ENCODE measurements at regions not wholly inside any gene's neighbourhood (a gene's known extent, or its start where the extent isn't known, plus 50 kb on each side); places are given as distances from the start of the nearest gene placed in this dataset.

DNA sequence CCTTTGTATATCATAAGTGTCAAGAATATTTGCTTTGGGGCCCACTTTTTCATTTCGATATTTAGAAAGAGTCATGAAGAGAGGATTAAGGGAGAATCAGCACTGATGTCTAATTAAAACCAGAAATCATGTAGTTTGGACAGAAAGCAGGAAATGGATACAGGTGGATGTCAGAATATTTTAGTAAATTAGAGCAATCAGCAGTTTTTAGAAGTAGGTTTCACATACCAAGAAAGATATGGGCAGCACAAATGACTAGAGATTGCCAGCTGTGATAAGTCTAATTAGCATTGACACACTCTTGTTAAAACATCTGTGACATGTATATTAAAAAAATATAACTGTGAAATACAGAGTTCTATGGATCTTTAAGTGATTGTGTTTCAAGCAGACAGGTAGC is 180.8 kb upstream of the POM121L12 start:
- H3K9me3 ChIP-seq (ENCODE audit: control insufficient read depth, insufficient read depth, low read depth, low read length), result no peaks in the 10 kb centered on the region
- H3K4me1 ChIP-seq (ENCODE audit: control insufficient read depth, insufficient read depth, low read length), result no peaks in the 10 kb centered on the region
- no peaks in the 10 kb centered on the region for H3K36me3 ChIP-seq (ENCODE audit: control insufficient read depth in 2 of 2, insufficient read depth in 1 of 2, low read length in 2 of 2)
- POLR2A ChIA-PET, result no interaction called here
- no peak overlapping the region for H3K27ac ChIP-seq (ENCODE audit: extremely low read depth, low read depth, low read length)
- no peak for TF ChIP-seq ZNF121 (tag by site-specific recombination; IDR thresholded peaks at IDR 0.05)
- no peak for TF ChIP-seq BCL11B (tag by site-specific recombination; IDR thresholded peaks at IDR 0.05; ENCODE audit: low read depth)
- TF ChIP-seq, protein P1, sequence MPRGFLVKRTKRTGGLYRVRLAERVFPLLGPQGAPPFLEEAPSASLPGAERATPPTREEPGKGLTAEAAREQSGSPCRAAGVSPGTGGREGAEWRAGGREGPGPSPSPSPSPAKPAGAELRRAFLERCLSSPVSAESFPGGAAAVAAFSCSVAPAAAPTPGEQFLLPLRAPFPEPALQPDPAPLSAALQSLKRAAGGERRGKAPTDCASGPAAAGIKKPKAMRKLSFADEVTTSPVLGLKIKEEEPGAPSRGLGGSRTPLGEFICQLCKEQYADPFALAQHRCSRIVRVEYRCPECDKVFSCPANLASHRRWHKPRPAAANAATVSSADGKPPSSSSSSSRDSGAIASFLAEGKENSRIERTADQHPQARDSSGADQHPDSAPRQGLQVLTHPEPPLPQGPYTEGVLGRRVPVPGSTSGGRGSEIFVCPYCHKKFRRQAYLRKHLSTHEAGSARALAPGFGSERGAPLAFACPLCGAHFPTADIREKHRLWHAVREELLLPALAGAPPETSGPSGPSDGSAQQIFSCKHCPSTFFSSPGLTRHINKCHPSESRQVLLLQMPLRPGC (tag by site-specific recombination; IDR thresholded peaks at IDR 0.05), result no peak
- TF ChIP-seq, protein P2, sequence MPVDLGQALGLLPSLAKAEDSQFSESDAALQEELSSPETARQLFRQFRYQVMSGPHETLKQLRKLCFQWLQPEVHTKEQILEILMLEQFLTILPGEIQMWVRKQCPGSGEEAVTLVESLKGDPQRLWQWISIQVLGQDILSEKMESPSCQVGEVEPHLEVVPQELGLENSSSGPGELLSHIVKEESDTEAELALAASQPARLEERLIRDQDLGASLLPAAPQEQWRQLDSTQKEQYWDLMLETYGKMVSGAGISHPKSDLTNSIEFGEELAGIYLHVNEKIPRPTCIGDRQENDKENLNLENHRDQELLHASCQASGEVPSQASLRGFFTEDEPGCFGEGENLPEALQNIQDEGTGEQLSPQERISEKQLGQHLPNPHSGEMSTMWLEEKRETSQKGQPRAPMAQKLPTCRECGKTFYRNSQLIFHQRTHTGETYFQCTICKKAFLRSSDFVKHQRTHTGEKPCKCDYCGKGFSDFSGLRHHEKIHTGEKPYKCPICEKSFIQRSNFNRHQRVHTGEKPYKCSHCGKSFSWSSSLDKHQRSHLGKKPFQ (tag by site-specific recombination; IDR thresholded peaks at IDR 0.05), result no peak
- no peak for TF ChIP-seq GFI1B (tag by site-specific recombination; IDR thresholded peaks at IDR 0.05)
- TF ChIP-seq SETDB1 (IDR thresholded peaks at IDR 0.05; ENCODE audit: insufficient read length, low read length), result no peak
- TF ChIP-seq ZNF76 (tag by site-specific recombination; IDR thresholded peaks at IDR 0.05; ENCODE audit: borderline replicate concordance, low read depth), result no peak
- TF ChIP-seq, protein P3, sequence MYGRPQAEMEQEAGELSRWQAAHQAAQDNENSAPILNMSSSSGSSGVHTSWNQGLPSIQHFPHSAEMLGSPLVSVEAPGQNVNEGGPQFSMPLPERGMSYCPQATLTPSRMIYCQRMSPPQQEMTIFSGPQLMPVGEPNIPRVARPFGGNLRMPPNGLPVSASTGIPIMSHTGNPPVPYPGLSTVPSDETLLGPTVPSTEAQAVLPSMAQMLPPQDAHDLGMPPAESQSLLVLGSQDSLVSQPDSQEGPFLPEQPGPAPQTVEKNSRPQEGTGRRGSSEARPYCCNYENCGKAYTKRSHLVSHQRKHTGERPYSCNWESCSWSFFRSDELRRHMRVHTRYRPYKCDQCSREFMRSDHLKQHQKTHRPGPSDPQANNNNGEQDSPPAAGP (tag by site-specific recombination; IDR thresholded peaks at IDR 0.05), result no peak
- TF ChIP-seq ZFP41 (tag by site-specific recombination; IDR thresholded peaks at IDR 0.05; ENCODE audit: borderline replicate concordance), result no peak
- no peak for TF ChIP-seq TCF7L2 (IDR thresholded peaks at IDR 0.05; ENCODE audit: borderline replicate concordance, low read depth, low read length)
- TF ChIP-seq ZNF146 (tag by site-specific recombination; IDR thresholded peaks at IDR 0.05), result no peak
- TF ChIP-seq ZNF596 (tag by site-specific recombination; IDR thresholded peaks at IDR 0.05), result no peak
- no peak for TF ChIP-seq ZNF138 (tag by site-specific recombination; IDR thresholded peaks at IDR 0.05; ENCODE audit: borderline replicate concordance)
- TF ChIP-seq ZBTB21 (tag by site-specific recombination; IDR thresholded peaks at IDR 0.05), result no peak
- TF ChIP-seq ZSCAN16 (tag by site-specific recombination; IDR thresholded peaks at IDR 0.05), result no peak
- TF ChIP-seq, protein P4, sequence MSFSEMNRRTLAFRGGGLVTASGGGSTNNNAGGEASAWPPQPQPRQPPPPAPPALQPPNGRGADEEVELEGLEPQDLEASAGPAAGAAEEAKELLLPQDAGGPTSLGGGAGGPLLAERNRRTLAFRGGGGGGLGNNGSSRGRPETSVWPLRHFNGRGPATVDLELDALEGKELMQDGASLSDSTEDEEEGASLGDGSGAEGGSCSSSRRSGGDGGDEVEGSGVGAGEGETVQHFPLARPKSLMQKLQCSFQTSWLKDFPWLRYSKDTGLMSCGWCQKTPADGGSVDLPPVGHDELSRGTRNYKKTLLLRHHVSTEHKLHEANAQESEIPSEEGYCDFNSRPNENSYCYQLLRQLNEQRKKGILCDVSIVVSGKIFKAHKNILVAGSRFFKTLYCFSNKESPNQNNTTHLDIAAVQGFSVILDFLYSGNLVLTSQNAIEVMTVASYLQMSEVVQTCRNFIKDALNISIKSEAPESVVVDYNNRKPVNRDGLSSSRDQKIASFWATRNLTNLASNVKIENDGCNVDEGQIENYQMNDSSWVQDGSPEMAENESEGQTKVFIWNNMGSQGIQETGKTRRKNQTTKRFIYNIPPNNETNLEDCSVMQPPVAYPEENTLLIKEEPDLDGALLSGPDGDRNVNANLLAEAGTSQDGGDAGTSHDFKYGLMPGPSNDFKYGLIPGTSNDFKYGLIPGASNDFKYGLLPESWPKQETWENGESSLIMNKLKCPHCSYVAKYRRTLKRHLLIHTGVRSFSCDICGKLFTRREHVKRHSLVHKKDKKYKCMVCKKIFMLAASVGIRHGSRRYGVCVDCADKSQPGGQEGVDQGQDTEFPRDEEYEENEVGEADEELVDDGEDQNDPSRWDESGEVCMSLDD (tag by site-specific recombination; IDR thresholded peaks at IDR 0.05), result no peak
- no peak for TF ChIP-seq KLF9 (tag by site-specific recombination; IDR thresholded peaks at IDR 0.05; ENCODE audit: low read depth)
- TF ChIP-seq ZNF24 (tag by site-specific recombination; IDR thresholded peaks at IDR 0.05), result no peak
- no peak for TF ChIP-seq ZFP69B (tag by site-specific recombination; IDR thresholded peaks at IDR 0.05)
- no peak overlapping the region for H3K4me3 ChIP-seq (ENCODE audit: low read depth, low read length)
- CTCF ChIA-PET, result no interaction called here

DNA sequence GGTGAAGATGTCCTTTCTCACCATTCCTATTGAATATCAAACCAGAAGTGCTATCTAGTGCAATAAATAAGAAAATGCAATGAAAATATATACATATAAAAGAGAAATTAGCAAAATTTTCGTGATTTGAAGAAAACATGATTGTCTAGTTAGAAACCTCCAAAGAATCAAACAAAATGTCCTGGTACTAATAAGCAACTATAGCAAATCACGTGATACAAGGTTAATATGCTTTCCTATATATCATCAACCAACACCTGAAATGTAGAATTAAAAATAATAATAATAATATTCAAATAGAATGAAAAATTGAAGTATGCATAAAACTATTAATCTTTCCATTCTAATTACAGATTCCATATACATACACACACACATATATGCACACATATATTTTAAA is 183.9 kb upstream of the POM121L12 start:
- Histone ChIP-seq H3K27ac (ENCODE audit: extremely low read depth, low read depth, low read length) (no peak overlapping the region), H3K4me3 (ENCODE audit: low read depth, low read length) (no peak overlapping the region), H3K4me1 (ENCODE audit: control insufficient read depth, insufficient read depth, low read length) (no peaks in the 10 kb centered on the region), H3K9me3 (ENCODE audit: control insufficient read depth, insufficient read depth, low read depth, low read length) (no peaks in the 10 kb centered on the region), H3K36me3 (ENCODE audit: control insufficient read depth in 2 of 2, insufficient read depth in 1 of 2, low read length in 2 of 2) (no peaks in the 10 kb centered on the region)
- POLR2A ChIA-PET, result no interaction called here
- no peak for TF ChIP-seq ZNF514 (tag by site-specific recombination; IDR thresholded peaks at IDR 0.05)
- no peak for TF ChIP-seq KLF1 (tag by site-specific recombination; IDR thresholded peaks at IDR 0.05)
- no peak for TF ChIP-seq GLIS2 (tag by site-specific recombination; IDR thresholded peaks at IDR 0.05)
- no peak for TF ChIP-seq PRDM1 (tag by site-specific recombination; IDR thresholded peaks at IDR 0.05)
- TF ChIP-seq ZNF596 (tag by site-specific recombination; IDR thresholded peaks at IDR 0.05), result no peak
- TF ChIP-seq, protein P5, sequence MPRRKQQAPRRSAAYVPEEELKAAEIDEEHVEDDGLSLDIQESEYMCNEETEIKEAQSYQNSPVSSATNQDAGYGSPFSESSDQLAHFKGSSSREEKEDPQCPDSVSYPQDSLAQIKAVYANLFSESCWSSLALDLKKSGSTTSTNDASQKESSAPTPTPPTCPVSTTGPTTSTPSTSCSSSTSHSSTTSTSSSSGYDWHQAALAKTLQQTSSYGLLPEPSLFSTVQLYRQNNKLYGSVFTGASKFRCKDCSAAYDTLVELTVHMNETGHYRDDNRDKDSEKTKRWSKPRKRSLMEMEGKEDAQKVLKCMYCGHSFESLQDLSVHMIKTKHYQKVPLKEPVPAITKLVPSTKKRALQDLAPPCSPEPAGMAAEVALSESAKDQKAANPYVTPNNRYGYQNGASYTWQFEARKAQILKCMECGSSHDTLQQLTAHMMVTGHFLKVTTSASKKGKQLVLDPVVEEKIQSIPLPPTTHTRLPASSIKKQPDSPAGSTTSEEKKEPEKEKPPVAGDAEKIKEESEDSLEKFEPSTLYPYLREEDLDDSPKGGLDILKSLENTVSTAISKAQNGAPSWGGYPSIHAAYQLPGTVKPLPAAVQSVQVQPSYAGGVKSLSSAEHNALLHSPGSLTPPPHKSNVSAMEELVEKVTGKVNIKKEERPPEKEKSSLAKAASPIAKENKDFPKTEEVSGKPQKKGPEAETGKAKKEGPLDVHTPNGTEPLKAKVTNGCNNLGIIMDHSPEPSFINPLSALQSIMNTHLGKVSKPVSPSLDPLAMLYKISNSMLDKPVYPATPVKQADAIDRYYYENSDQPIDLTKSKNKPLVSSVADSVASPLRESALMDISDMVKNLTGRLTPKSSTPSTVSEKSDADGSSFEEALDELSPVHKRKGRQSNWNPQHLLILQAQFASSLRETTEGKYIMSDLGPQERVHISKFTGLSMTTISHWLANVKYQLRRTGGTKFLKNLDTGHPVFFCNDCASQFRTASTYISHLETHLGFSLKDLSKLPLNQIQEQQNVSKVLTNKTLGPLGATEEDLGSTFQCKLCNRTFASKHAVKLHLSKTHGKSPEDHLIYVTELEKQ (tag by site-specific recombination; IDR thresholded peaks at IDR 0.05; ENCODE audit: borderline replicate concordance), result no peak
- no peak for TF ChIP-seq FEZF1 (tag by site-specific recombination; IDR thresholded peaks at IDR 0.05)
- TF ChIP-seq SCRT1 (tag by site-specific recombination; IDR thresholded peaks at IDR 0.05; ENCODE audit: borderline replicate concordance), result no peak
- CTCF ChIA-PET, result no interaction called here

All from HEK293 (cell line).